HepG2 (cell line): ENCODE measurements at regions not wholly inside any gene's neighbourhood (a gene's known extent, or its start where the extent isn't known, plus 50 kb on each side); places are given as distances from the start of the nearest gene placed in this dataset.

Experiments
- ATAC-seq: fragments of 200-7000 bp; cut with Tn5 transposase; 3 replicates; pipeline ENCODE4 v1.9.1; 2020; ENCODE audit warnings: mild to moderate bottlenecking, moderate library complexity
- BruUV-seq: library from RNA; stranded (reverse); fragments of 400-500 nt; replicated peaks from 2 replicates; lab custom pipeline; 2021; lab: Mats Ljungman, UMichigan
- CTCF ChIA-PET: fragments of 300-600 bp; formaldehyde crosslinking; extraction: SDS; loops from one replicate; lab custom pipeline; 2021; ENCODE audit warnings: low total read pairs, inconsistent platforms, low intra/inter-chr PET ratio; lab: Yijun Ruan, JAX
- POLR2A ChIA-PET: fragments of 350-600 bp; sonication (Branson Sonifier 250); formaldehyde crosslinking; loops from one replicate; lab custom pipeline; 2020; ENCODE audit warnings: antibody characterized with exemption, inconsistent platforms; lab: Yijun Ruan, JAX
- DNase-seq: peaks from one replicate; pipeline ENCODE4 v3.0.0-alpha.2; 2015; ENCODE audit warnings: low spot score
- FAIRE-seq: peaks from 3 replicates; lab custom pipeline; 2011; peaks lifted over from hg19 to GRCh38; lab: Jason Lieb, UNC
- H2AFZ ChIP-seq: one replicate; pipeline ENCODE4 v1.6.1; 2011; ENCODE audit warnings: low read length, inconsistent platforms
- H3K27ac ChIP-seq: fragments of 300-600 bp; 3 replicates; pipeline ENCODE4 v1.8.0; 2011; ENCODE audit warnings: mixed run types, mild to moderate bottlenecking, mixed read lengths, low read length, inconsistent platforms; ENCODE audit not compliant: insufficient read depth; ENCODE audit errors: extremely low read length
- H3K27me3 ChIP-seq, 2 experiments: fragments of 200-600 bp in 1 of 2; 2 replicates in 1 of 2; 3 replicates in 1 of 2; pipeline versions ENCODE4 v1.6.0 to v1.8.0; 2011; ENCODE audit warnings: low read length in 2 of 2, mild to moderate bottlenecking in 2 of 2, moderate library complexity in 2 of 2, inconsistent platforms in 1 of 2; ENCODE audit not compliant: insufficient read depth in 2 of 2, control insufficient read depth in 1 of 2
- H3K36me3 ChIP-seq, 2 experiments: fragments of 200-600 bp in 1 of 2; replicated peaks in 1 of 2; 2 replicates in 1 of 2; 3 replicates in 1 of 2; pipeline versions ENCODE4 v1.5.1 to v1.8.0; 2011; ENCODE audit warnings: low read length in 2 of 2, inconsistent platforms in 1 of 2; ENCODE audit not compliant: insufficient read depth in 2 of 2, control insufficient read depth in 1 of 2
- H3K4me1 ChIP-seq: 2 replicates; pipeline ENCODE4 v1.5.1; 2012; ENCODE audit warnings: low read length, inconsistent platforms; ENCODE audit not compliant: insufficient read depth
- H3K4me2 ChIP-seq: 2 replicates; pipeline ENCODE4 v1.6.0; 2011; ENCODE audit warnings: low read depth, low read length, inconsistent platforms
- H3K4me3 ChIP-seq, 3 experiments: fragments of 200-600 bp in 1 of 3; sonication (generic), shearing (Covaris generic) in 1 of 3; replicated peaks in 1 of 3; 2 replicates each; pipeline ENCODE4 v1.5.1; 2011 to 2016; ENCODE audit warnings: low read length in 3 of 3, inconsistent platforms in 2 of 3, low read depth in 2 of 3, mild to moderate bottlenecking in 2 of 3, control low read depth in 1 of 3, mixed read lengths in 1 of 3; ENCODE audit not compliant: insufficient read depth in 1 of 3
- H3K79me2 ChIP-seq: one replicate; pipeline ENCODE4 v1.6.1; 2011; ENCODE audit warnings: low read length, inconsistent platforms; ENCODE audit not compliant: insufficient read depth
- H3K9ac ChIP-seq: 2 replicates; pipeline ENCODE4 v1.6.0; 2011; ENCODE audit warnings: mild to moderate bottlenecking, low read depth, low read length, inconsistent platforms; ENCODE audit not compliant: insufficient read depth
- H3K9me3 ChIP-seq: 2 replicates; pipeline ENCODE4 v1.5.1; 2012; ENCODE audit warnings: mild to moderate bottlenecking, low read length
- H4K20me1 ChIP-seq: 2 replicates; pipeline ENCODE4 v1.6.0; 2011; ENCODE audit warnings: inconsistent platforms, mild to moderate bottlenecking, low read length, moderate library complexity; ENCODE audit not compliant: insufficient read depth
- CCDC6 ChIP-seq: sonication (generic); formaldehyde crosslinking; IDR thresholded peaks from 2 replicates; pipeline ENCODE4 v1.8.1; 2022; ENCODE audit warnings: mild to moderate bottlenecking, missing genetic modification reagents, moderate library complexity
- GLI4 ChIP-seq: sonication (generic); formaldehyde crosslinking; IDR thresholded peaks from 2 replicates; pipeline ENCODE4 v1.5.1; 2020; ENCODE audit warnings: missing genetic modification reagents, mild to moderate bottlenecking, moderate library complexity, borderline replicate concordance
- KDM6A ChIP-seq: IDR thresholded peaks from 2 replicates; pipeline ENCODE4 v1.6.1; 2016; ENCODE audit warnings: low read depth
- MXD4 ChIP-seq: IDR thresholded peaks from 2 replicates; pipeline ENCODE4 v1.6.1; 2016; ENCODE audit warnings: mild to moderate bottlenecking, missing biosample characterization, missing genetic modification reagents
- NR2F6 ChIP-seq, 2 experiments: IDR thresholded peaks; 2 replicates each; pipeline ENCODE4 v1.6.1; 2016; ENCODE audit warnings: antibody characterized with exemption in 1 of 2, mild to moderate bottlenecking in 1 of 2
- NRL ChIP-seq: sonication (generic); formaldehyde crosslinking; IDR thresholded peaks from 2 replicates; pipeline ENCODE4 v1.5.0; 2020; ENCODE audit warnings: missing genetic modification reagents, mild to moderate bottlenecking, moderate library complexity, borderline replicate concordance
- POLR2G ChIP-seq: fragments of 200-400 bp; formaldehyde crosslinking; IDR thresholded peaks from 2 replicates; pipeline ENCODE4 v1.6.1; 2018; ENCODE audit warnings: mild to moderate bottlenecking, low read depth, low read length, moderate library complexity
- SIN3B ChIP-seq: fragments of 150-350 bp; IDR thresholded peaks from 2 replicates; pipeline ENCODE4 v1.6.1; 2014; ENCODE audit warnings: low read length
- SNAPC4 ChIP-seq: sonication (generic); formaldehyde crosslinking; IDR thresholded peaks from 2 replicates; pipeline ENCODE4 v1.4.0; 2020; ENCODE audit warnings: mild to moderate bottlenecking, missing genetic modification reagents
- ZBTB42 ChIP-seq: sonication (generic); formaldehyde crosslinking; IDR thresholded peaks from 2 replicates; pipeline ENCODE4 v1.5.0; 2020; ENCODE audit warnings: mild to moderate bottlenecking, missing genetic modification reagents
- ZNF260 ChIP-seq: sonication (generic); formaldehyde crosslinking; IDR thresholded peaks from 2 replicates; pipeline ENCODE4 v1.4.0; 2020; ENCODE audit warnings: missing genetic modification reagents, low read depth, mild to moderate bottlenecking, borderline replicate concordance
- ZNF264 ChIP-seq: sonication (generic); formaldehyde crosslinking; IDR thresholded peaks from 2 replicates; pipeline ENCODE4 v1.4.0; 2020; ENCODE audit warnings: missing genetic modification reagents
- WGBS: methylation state at CpG from one replicate; pipeline ENCODE4 v1.1.6; 2017; ENCODE audit warnings: low lambda C conversion rate; 5-methylcytosine and 5-hydroxymethylcytosine counted together
- in situ Hi-C: cut with HindIII; loops from 2 replicates; pipeline ENCODE4 v1.10.0; 2017; ENCODE audit warnings: low pct_unique_long_range_greater_than_20kb; ENCODE audit not compliant: extremely low pct_ligation_motif_present
- intact Hi-C: fragments of 100-400 bp; cut with micrococcal nuclease; formaldehyde crosslinking; loops from one replicate; pipeline ENCODE4 v1.10.0; 2022; ENCODE audit not compliant: unreplicated experiment
- TF ChIP-seq, protein P1 (sequence below): IDR thresholded peaks from 2 replicates; pipeline ENCODE4 v1.6.1; 2018; ENCODE audit warnings: missing genetic modification reagents, mild to moderate bottlenecking, missing compliant biosample characterization
- TF ChIP-seq, protein P2 (sequence below): sonication (generic); formaldehyde crosslinking; IDR thresholded peaks from 2 replicates; pipeline ENCODE4 v1.4.0; 2020; ENCODE audit warnings: missing genetic modification reagents, mild to moderate bottlenecking, borderline replicate concordance

DNA sequence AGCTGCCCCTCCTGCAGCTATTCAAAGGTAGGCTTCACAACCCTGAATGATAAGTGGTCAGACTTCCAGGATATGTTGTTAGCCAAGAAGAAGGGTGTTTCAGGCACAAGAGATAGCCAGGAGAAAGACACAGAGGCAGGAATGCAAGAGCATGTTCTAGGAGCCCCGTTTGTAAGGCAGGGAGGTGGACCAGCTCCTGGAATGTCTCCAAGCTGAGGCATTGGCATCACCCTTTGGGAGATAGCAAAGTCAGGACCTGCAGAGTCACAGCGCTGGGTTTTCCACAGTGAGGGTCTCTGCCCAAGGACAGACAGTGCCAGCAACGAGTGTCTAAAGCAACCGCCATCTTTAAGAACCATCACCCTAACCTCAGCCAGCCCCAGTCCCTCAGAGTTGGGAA, 484.5 kb upstream of the ZMIZ1 start:
- Histone ChIP-seq H3K27me3 (no peaks in the 10 kb centered on the region), H4K20me1 (no peaks in the 10 kb centered on the region), H2AFZ (no peak overlapping the region), H3K9ac (no peak overlapping the region), H3K4me1 (peaks cover 83% of the 10 kb centered on the region), H3K4me2 (no peak overlapping the region), H3K9me3 (no peaks in the 10 kb centered on the region), H3K36me3 (no peaks in the 10 kb centered on the region), H3K79me2 (no peaks in the 10 kb centered on the region), H3K4me3 (no peak overlapping the region), H3K27ac (no peak overlapping the region)
- 40% methylated on average over 1 of the region's 4 CpGs for WGBS
- DNase-seq, result no peak
- intact Hi-C loops, result loop anchor here (10.0 kb wide), 1 partner anchor 279 kb away; no protein-coding TSS in a partner anchor
- CTCF ChIA-PET, result no interaction called here
- BruUV-seq, result no TSS peak
- FAIRE-seq, result no peak
- TF ChIP-seq SNAPC4 (CRISPR knock-in tag), result no peak
- TF ChIP-seq ZNF260 (CRISPR knock-in tag), result no peak
- TF ChIP-seq MXD4 (CRISPR knock-in tag), result no peak
- no peak for TF ChIP-seq ZNF264 (CRISPR knock-in tag)
- TF ChIP-seq ZBTB42 (CRISPR knock-in tag), result no peak
- TF ChIP-seq NRL (CRISPR knock-in tag), result no peak
- no peak for TF ChIP-seq KDM6A
- TF ChIP-seq CCDC6, result no peak
- no peak for TF ChIP-seq GLI4 (CRISPR knock-in tag)
- TF ChIP-seq SIN3B, result no peak
- TF ChIP-seq, protein P1, sequence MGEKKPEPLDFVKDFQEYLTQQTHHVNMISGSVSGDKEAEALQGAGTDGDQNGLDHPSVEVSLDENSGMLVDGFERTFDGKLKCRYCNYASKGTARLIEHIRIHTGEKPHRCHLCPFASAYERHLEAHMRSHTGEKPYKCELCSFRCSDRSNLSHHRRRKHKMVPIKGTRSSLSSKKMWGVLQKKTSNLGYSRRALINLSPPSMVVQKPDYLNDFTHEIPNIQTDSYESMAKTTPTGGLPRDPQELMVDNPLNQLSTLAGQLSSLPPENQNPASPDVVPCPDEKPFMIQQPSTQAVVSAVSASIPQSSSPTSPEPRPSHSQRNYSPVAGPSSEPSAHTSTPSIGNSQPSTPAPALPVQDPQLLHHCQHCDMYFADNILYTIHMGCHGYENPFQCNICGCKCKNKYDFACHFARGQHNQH, result no peak
- TF ChIP-seq POLR2G, result no peak
- TF ChIP-seq, protein P2, sequence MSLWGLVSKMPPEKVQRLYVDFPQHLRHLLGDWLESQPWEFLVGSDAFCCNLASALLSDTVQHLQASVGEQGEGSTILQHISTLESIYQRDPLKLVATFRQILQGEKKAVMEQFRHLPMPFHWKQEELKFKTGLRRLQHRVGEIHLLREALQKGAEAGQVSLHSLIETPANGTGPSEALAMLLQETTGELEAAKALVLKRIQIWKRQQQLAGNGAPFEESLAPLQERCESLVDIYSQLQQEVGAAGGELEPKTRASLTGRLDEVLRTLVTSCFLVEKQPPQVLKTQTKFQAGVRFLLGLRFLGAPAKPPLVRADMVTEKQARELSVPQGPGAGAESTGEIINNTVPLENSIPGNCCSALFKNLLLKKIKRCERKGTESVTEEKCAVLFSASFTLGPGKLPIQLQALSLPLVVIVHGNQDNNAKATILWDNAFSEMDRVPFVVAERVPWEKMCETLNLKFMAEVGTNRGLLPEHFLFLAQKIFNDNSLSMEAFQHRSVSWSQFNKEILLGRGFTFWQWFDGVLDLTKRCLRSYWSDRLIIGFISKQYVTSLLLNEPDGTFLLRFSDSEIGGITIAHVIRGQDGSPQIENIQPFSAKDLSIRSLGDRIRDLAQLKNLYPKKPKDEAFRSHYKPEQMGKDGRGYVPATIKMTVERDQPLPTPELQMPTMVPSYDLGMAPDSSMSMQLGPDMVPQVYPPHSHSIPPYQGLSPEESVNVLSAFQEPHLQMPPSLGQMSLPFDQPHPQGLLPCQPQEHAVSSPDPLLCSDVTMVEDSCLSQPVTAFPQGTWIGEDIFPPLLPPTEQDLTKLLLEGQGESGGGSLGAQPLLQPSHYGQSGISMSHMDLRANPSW (CRISPR knock-in tag), result no peak
- no peak for TF ChIP-seq NR2F6 (IDR thresholded peaks at IDR 0.05)
- TF ChIP-seq NR2F6 (CRISPR knock-in tag; IDR thresholded peaks at IDR 0.05), result no peak
- in situ Hi-C loops, result no loop called here
- ATAC-seq, result no peak
- POLR2A ChIA-PET, result no interaction called here
